ENCODE measurements at regions not wholly inside any gene's neighbourhood (a gene's known extent, or its start where the extent isn't known, plus 50 kb on each side); places are given as distances from the start of the nearest gene placed in this dataset.
"Not testable (repeated sequence)": the region's sequence is repeated elsewhere in the genome, so short reads cannot be mapped to it uniquely, and the experiment has no call there.

DNA sequence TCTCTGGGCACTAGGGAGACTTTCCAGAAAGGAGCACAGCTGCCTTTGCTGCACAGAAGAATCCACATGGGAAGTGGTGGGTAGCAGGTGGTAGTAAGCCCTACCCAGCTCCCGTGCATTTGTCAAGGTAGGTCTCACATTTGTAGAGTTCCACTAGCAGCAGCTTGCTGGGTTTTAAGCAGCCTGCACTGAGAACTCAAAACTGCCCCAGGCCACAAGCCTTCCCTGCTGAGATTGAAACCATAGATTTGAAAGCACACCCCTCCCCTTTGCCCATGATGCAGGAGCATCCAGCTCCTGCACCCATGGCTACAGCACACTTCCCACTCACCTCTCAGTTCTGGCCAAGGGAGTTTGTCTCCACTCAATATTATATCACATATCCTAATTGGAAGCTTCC is 604.5 kb upstream of the STEAP1 start:
- no peaks in the 10 kb centered on the region for H3K4me1 Mint-ChIP-seq
- no peaks in the 10 kb centered on the region for H3K27me3 Mint-ChIP-seq
- peaks cover 14% of the 10 kb centered on the region for H3K9me3 Mint-ChIP-seq
- H3K27ac Mint-ChIP-seq (ENCODE audit: low read depth), result no peak overlapping the region
- H3K36me3 Mint-ChIP-seq (ENCODE audit: insufficient read depth), result no peaks in the 10 kb centered on the region
- DNase-seq (ENCODE audit: low spot score in 2 of 2), result no peak
- ATAC-seq (replicated peaks; ENCODE audit: extremely low read depth, poor library complexity, severe bottlenecking), result no peak
- no peak overlapping the region for H3K4me3 Mint-ChIP-seq

DNA sequence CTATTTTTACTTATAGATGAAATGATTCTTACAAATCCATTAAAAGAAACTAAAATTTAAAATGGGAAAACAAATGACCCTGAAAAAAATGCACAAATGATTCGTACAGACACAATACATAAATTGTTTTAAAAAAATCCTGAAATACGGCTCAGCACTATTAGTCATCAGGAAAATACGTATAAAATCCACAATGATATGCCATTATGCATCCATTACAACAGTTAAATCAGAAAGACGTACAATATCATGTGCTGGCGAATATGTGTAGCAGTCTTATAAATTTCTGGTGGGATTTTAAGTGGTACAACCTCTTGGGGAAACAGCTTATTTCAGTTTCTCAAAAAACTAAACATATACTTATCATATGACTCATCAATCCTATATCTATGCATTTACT is 600.1 kb upstream of the STEAP1 start:
- no peak overlapping the region for H3K27ac Mint-ChIP-seq (ENCODE audit: low read depth)
- H3K9me3 Mint-ChIP-seq, result peaks cover 18% of the 10 kb centered on the region
- H3K4me1 Mint-ChIP-seq, result no peaks in the 10 kb centered on the region
- H3K4me3 Mint-ChIP-seq, result no peak overlapping the region
- DNase-seq (ENCODE audit: low spot score in 2 of 2) (no peak), ATAC-seq (replicated peaks; ENCODE audit: extremely low read depth, poor library complexity, severe bottlenecking) (no peak)
- H3K27me3 Mint-ChIP-seq, result no peaks in the 10 kb centered on the region
- H3K36me3 Mint-ChIP-seq (ENCODE audit: insufficient read depth), result no peaks in the 10 kb centered on the region

DNA sequence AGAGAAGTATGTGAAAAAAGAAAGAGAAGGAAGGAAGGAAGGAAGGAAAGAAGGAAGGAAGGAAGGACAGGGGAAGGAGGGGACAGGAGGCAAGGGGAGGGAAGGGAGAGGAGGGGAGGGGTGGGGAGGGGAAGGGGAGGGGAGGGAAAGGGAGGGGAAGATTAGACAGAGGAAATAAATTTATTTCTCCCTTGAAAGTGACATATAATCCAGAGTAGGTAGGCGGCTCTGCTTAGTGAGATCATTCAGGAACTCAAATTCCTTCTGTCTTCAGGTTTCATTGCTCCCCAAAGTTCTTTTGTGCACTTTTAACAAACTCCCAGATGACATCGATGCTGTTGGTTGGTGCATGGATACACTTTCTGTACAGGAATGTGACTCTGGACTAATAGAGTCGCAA is 594.7 kb upstream of the STEAP1 start:
- peaks cover 35% of the 10 kb centered on the region for H3K9me3 Mint-ChIP-seq
- no peaks in the 10 kb centered on the region for H3K27me3 Mint-ChIP-seq
- no peak for ATAC-seq (replicated peaks; ENCODE audit: extremely low read depth, poor library complexity, severe bottlenecking)
- no peak overlapping the region for H3K4me3 Mint-ChIP-seq
- DNase-seq (ENCODE audit: low spot score in 2 of 2), result no peak
- H3K27ac Mint-ChIP-seq (ENCODE audit: low read depth), result no peak overlapping the region
- H3K4me1 Mint-ChIP-seq, result no peaks in the 10 kb centered on the region
- H3K36me3 Mint-ChIP-seq (ENCODE audit: insufficient read depth), result no peaks in the 10 kb centered on the region

DNA sequence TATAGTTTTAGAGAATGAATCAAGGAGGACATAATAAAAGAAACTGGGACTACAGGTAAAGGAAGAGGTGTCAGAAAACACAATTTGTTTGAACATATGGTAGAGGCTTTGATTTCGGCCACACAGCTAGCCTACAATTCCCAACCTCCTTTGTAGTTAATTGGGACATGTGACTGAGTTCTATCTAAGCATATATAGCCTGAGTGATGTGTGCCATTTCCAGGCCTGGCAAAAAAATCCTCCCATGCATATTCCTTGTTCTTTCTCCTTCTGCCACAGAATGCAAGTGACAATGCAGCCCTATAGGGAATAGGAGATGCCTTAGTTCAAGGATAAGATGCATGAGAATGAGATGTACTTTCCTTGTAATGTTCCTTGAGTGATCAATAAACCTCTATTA is 590.7 kb upstream of the STEAP1 start:
- no peaks in the 10 kb centered on the region for H3K36me3 Mint-ChIP-seq (ENCODE audit: insufficient read depth)
- H3K27ac Mint-ChIP-seq (ENCODE audit: low read depth), result no peak overlapping the region
- no peak overlapping the region for H3K4me3 Mint-ChIP-seq
- peaks cover 34% of the 10 kb centered on the region for H3K9me3 Mint-ChIP-seq
- ATAC-seq (replicated peaks; ENCODE audit: extremely low read depth, poor library complexity, severe bottlenecking) (no peak), DNase-seq (ENCODE audit: low spot score in 2 of 2) (no peak)
- no peaks in the 10 kb centered on the region for H3K4me1 Mint-ChIP-seq
- no peaks in the 10 kb centered on the region for H3K27me3 Mint-ChIP-seq

DNA sequence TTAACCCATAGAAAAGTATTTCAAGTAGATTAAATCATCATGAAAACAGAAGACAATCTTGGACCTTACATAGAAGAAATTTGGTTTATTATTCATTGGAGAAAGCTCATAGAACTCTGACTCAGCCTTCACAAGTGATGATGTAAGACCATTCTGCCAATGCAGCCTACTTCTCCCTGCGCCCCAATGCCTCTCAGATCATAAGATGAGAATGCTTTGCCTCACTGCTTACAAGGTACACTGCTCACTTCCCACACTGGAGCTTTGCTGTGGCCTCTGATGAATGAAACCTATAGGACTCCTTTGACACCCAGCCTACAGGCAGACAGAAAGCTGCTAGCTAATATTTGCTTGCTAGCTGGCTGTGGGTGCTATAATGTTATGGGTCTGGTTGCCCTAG is 569.4 kb upstream of the STEAP1 start:
- ATAC-seq (replicated peaks; ENCODE audit: extremely low read depth, poor library complexity, severe bottlenecking), result no peak
- Mint-ChIP-seq H3K27ac (ENCODE audit: low read depth) (no peak overlapping the region), H3K4me3 (no peak overlapping the region), H3K27me3 (no peaks in the 10 kb centered on the region), H3K36me3 (ENCODE audit: insufficient read depth) (no peaks in the 10 kb centered on the region), H3K4me1 (no peaks in the 10 kb centered on the region), H3K9me3 (peaks cover 26% of the 10 kb centered on the region)
- no peak for DNase-seq (ENCODE audit: low spot score in 2 of 2)

DNA sequence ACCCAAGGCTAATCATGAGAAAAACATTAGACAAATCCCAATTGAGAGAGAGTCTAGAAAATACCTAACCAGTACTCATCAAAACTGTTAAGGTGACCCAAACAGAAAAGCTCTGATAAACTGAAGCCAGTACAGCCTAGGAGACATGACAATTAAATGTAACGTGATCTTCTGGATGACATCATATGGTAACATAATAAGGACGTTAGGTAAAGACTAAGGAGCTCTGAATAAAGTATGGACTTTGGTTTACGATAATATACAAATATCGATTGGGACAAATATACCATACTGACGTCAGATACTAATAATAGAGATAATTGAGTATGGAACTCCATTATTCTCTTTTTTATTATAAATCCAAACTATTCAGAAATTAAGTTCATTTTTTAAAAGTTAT is 561.1 kb upstream of the STEAP1 start:
- H3K9me3 Mint-ChIP-seq, result peaks cover 17% of the 10 kb centered on the region
- no peaks in the 10 kb centered on the region for H3K36me3 Mint-ChIP-seq (ENCODE audit: insufficient read depth)
- ATAC-seq (replicated peaks; ENCODE audit: extremely low read depth, poor library complexity, severe bottlenecking) (no peak), DNase-seq (ENCODE audit: low spot score in 2 of 2) (no peak)
- no peak overlapping the region for H3K4me3 Mint-ChIP-seq
- no peaks in the 10 kb centered on the region for H3K4me1 Mint-ChIP-seq
- H3K27ac Mint-ChIP-seq (ENCODE audit: low read depth), result no peak overlapping the region
- H3K27me3 Mint-ChIP-seq, result no peaks in the 10 kb centered on the region

DNA sequence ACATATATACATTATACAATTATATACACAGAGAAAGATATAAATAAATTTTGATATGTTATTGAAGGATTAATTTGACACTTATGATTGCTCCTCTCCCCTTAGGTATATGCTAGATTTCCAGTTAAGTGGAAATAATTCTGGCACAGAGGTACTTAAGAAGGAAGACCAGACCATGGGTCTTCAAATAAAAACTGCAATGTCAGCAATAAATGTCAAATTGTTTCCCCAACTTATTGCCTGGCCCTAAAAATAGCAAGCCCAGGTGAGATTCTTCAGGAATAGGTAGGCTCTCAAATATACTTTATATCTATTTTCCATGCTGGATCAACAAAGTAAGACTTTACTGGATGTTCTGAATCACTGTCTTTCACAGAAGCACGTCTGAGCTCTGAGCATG is 551.3 kb upstream of the STEAP1 start:
- Mint-ChIP-seq H3K27ac (ENCODE audit: low read depth) (no peak overlapping the region), H3K4me1 (no peaks in the 10 kb centered on the region), H3K36me3 (ENCODE audit: insufficient read depth) (no peaks in the 10 kb centered on the region), H3K27me3 (no peaks in the 10 kb centered on the region), H3K9me3 (peaks cover 26% of the 10 kb centered on the region), H3K4me3 (no peak overlapping the region)
- no peak for ATAC-seq (replicated peaks; ENCODE audit: extremely low read depth, poor library complexity, severe bottlenecking)
- no peak for DNase-seq (ENCODE audit: low spot score in 2 of 2)

DNA sequence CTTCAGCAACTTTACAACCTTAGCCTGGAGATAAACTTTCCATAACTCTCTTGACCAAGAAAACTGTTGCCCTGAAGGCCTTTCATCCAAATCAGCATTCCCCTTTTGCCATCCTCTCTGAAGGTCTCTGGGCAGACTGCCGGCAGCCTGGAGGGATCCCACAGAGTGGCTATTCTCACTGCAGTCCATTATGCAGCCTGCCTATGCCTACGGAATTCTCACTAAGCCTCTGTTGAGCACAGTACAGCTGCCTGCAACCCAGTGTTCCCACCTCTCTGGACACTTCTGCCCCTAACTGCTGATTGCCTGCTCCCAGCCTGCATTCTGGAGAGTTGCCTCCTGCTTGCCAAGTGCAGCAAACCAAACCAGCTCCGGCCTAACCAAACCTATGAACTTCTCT is 548.9 kb upstream of the STEAP1 start:
- DNase-seq (ENCODE audit: low spot score in 2 of 2) (no peak), ATAC-seq (replicated peaks; ENCODE audit: extremely low read depth, poor library complexity, severe bottlenecking) (no peak)
- H3K27me3 Mint-ChIP-seq, result no peaks in the 10 kb centered on the region
- no peak overlapping the region for H3K4me3 Mint-ChIP-seq
- peaks cover 2% of the 10 kb centered on the region for H3K36me3 Mint-ChIP-seq (ENCODE audit: insufficient read depth)
- no peaks in the 10 kb centered on the region for H3K4me1 Mint-ChIP-seq
- no peak overlapping the region for H3K27ac Mint-ChIP-seq (ENCODE audit: low read depth)
- H3K9me3 Mint-ChIP-seq, result peaks cover 19% of the 10 kb centered on the region

DNA sequence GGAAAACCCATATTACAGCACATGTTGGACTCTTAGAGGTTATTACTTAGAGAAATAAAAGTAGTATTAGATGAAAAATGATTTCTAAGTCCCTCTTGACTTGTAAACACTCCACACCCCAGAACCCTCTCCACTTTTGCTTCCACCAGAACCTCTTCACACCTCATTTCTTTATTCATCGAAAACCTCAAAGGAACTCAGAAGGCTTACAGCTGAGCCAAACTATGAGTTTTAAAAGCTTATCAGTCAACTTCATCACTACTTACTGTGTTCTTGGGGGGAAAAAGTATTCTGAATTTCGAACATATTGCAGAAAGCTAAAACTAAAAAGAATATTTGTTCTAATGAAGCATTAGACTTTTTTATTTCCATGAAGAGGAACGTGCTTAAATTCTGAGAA is 547.8 kb upstream of the STEAP1 start:
- peaks cover 2% of the 10 kb centered on the region for H3K36me3 Mint-ChIP-seq (ENCODE audit: insufficient read depth)
- ATAC-seq (replicated peaks; ENCODE audit: extremely low read depth, poor library complexity, severe bottlenecking), result no peak
- H3K4me1 Mint-ChIP-seq, result no peaks in the 10 kb centered on the region
- no peak for DNase-seq (ENCODE audit: low spot score in 2 of 2)
- H3K27me3 Mint-ChIP-seq, result no peaks in the 10 kb centered on the region
- H3K4me3 Mint-ChIP-seq, result no peak overlapping the region
- no peak overlapping the region for H3K27ac Mint-ChIP-seq (ENCODE audit: low read depth)
- peaks cover 12% of the 10 kb centered on the region for H3K9me3 Mint-ChIP-seq

DNA sequence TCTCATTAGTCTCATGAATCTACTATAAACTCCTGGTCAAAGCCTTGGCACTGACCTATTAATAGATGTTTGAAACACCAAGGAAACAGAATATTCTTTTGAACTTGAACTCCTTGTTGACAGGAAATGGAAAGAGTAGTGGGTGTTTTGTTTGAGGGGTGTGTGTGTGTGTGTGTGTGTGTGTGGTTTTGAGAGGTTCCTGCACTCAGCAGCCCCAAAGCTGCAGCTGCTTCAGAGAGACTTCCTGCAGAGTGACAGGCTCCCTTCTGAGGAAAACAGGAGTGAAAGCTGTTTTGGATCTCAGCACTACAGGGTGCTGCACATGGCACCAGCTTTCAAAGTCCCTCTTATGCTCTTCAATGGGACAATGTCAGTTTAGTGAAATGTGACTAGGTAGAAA is 546.5 kb upstream of the STEAP1 start:
- no peak for ATAC-seq (replicated peaks; ENCODE audit: extremely low read depth, poor library complexity, severe bottlenecking)
- Mint-ChIP-seq H3K27ac (ENCODE audit: low read depth) (no peak overlapping the region), H3K27me3 (no peaks in the 10 kb centered on the region), H3K9me3 (peaks cover 12% of the 10 kb centered on the region), H3K36me3 (ENCODE audit: insufficient read depth) (peaks cover 2% of the 10 kb centered on the region), H3K4me1 (no peaks in the 10 kb centered on the region), H3K4me3 (no peak overlapping the region)
- no peak for DNase-seq (ENCODE audit: low spot score in 2 of 2)

DNA sequence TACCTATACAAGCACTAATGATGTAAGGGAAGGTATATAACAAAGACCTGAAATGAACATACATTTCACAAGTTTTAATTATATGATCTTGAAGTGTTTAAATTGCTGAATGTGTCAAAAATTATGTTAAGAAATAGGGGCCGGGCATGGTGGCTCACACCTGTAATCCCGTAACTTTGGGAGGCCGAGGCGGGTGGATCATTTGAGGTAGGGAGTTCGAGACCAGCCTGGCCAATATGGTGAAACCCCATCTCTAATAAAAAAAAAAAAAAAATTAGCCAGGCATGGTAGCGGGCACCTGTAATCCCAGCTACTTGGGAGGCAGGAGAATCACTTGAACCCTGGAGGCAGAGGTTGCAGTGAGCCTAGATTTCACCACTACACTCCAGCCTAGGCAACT is 537.4 kb upstream of the STEAP1 start:
- not testable (repeated sequence) for H3K27ac Mint-ChIP-seq (ENCODE audit: low read depth); H3K36me3 Mint-ChIP-seq (ENCODE audit: insufficient read depth); DNase-seq (ENCODE audit: low spot score in 2 of 2); ATAC-seq (replicated peaks; ENCODE audit: extremely low read depth, poor library complexity, severe bottlenecking); H3K4me3 Mint-ChIP-seq; H3K4me1 Mint-ChIP-seq; H3K27me3 Mint-ChIP-seq; H3K9me3 Mint-ChIP-seq

DNA sequence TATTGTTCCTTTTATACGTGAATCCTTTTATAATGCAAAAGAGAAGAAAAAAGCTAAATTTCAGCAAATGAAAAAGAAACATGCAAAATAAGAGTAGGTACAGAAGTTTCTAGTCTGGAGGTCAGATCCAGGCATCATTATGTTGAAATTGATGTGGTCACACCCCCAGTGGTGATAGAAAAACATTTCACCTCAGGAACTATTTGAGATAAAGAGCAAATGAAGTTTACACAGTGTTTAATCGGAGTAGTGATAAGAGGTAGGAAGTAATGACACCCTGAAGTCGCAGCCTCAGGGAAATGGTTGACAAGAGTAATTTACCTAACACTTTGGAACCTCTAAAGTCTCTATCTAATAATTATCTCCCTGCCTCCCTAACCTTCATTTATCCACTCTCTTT is 536.0 kb upstream of the STEAP1 start:
- ATAC-seq (replicated peaks; ENCODE audit: extremely low read depth, poor library complexity, severe bottlenecking), result no peak
- no peaks in the 10 kb centered on the region for H3K27me3 Mint-ChIP-seq
- no peak overlapping the region for H3K4me3 Mint-ChIP-seq
- H3K27ac Mint-ChIP-seq (ENCODE audit: low read depth), result no peak overlapping the region
- H3K36me3 Mint-ChIP-seq (ENCODE audit: insufficient read depth), result no peaks in the 10 kb centered on the region
- no peak for DNase-seq (ENCODE audit: low spot score in 2 of 2)
- no peaks in the 10 kb centered on the region for H3K4me1 Mint-ChIP-seq
- peaks cover 14% of the 10 kb centered on the region for H3K9me3 Mint-ChIP-seq

DNA sequence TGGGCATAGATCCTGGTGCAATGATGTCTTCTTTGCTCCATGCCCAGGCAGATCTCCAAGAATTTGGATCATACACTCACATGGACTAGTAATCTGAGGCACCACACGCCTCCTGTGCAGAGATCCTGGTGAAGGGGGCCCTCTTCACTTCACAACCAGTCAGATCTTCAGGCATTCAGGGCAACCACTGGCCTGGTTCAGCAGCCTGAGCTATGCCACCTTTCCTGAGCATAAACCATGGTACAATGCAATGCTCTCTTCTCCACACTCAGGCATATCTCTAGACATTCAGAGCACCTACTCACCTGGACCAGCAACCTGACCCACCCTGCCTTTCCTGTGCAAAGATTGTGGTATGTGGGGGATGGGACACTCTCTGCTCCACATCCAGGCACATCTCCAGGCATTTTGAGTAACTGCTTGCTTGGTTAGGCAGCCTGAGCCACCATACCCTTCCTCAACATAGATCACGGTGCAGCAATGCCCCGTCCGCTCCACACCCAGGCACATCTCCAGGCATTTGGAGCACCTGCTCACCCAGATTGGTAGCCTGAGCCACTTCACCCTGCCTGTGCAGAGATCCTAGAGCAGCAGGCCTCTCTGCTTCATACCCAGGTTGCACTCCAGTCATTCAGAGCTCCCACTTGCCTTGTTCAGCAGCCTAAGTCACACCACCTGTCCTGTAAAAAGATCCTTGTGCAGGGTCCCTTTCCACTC is 532.2 kb upstream of the STEAP1 start:
- H3K27me3 Mint-ChIP-seq, result no peaks in the 10 kb centered on the region
- DNase-seq (ENCODE audit: low spot score in 2 of 2), result no peak
- peaks cover 32% of the 10 kb centered on the region for H3K9me3 Mint-ChIP-seq
- no peak for ATAC-seq (replicated peaks; ENCODE audit: extremely low read depth, poor library complexity, severe bottlenecking)
- no peaks in the 10 kb centered on the region for H3K36me3 Mint-ChIP-seq (ENCODE audit: insufficient read depth)
- H3K27ac Mint-ChIP-seq (ENCODE audit: low read depth), result no peak overlapping the region
- H3K4me1 Mint-ChIP-seq, result no peaks in the 10 kb centered on the region
- no peak overlapping the region for H3K4me3 Mint-ChIP-seq

All from central memory CD8-positive, alpha-beta T cell (primary cell).